ENCODE measurements at regions not wholly inside any gene's neighbourhood (a gene's known extent, or its start where the extent isn't known, plus 50 kb on each side); places are given as distances from the start of the nearest gene placed in this dataset.

- Histone ChIP-seq H3K36me3 (no peaks in the 10 kb centered on the region), H3K9me3 (ENCODE audit: low read depth) (no peaks in the 10 kb centered on the region), H3K27ac (no peak overlapping the region), H3K4me3 (no peak overlapping the region), H3K27me3 (no peaks in the 10 kb centered on the region), H3K4me1 (ENCODE audit: low read depth) (no peaks in the 10 kb centered on the region)
- no peak for DNase-seq (ENCODE audit: low read depth in 1 of 2, low spot score in 1 of 2)
- no peak for TF ChIP-seq CTCF (IDR thresholded peaks at IDR 0.05; ENCODE audit: low read depth, low read length)
These were observed 474.0 kb downstream of the GPAM start for GRCh38 chr10:111709603-111710002.

- Histone ChIP-seq H3K27ac (no peak overlapping the region), H3K27me3 (no peaks in the 10 kb centered on the region), H3K4me3 (no peak overlapping the region), H3K36me3 (no peaks in the 10 kb centered on the region), H3K9me3 (ENCODE audit: low read depth) (no peaks in the 10 kb centered on the region), H3K4me1 (ENCODE audit: low read depth) (no peaks in the 10 kb centered on the region)
- DNase-seq (ENCODE audit: low read depth in 1 of 2, low spot score in 1 of 2) = no peak
- no peak for TF ChIP-seq CTCF (IDR thresholded peaks at IDR 0.05; ENCODE audit: low read depth, low read length)
These were observed 467.5 kb downstream of the GPAM start for GRCh38 chr10:111716032-111716431.

- Histone ChIP-seq H3K27me3 (no peaks in the 10 kb centered on the region), H3K4me1 (ENCODE audit: low read depth) (no peaks in the 10 kb centered on the region), H3K27ac (no peak overlapping the region), H3K36me3 (no peaks in the 10 kb centered on the region), H3K9me3 (ENCODE audit: low read depth) (no peaks in the 10 kb centered on the region), H3K4me3 (no peak overlapping the region)
- TF ChIP-seq CTCF (IDR thresholded peaks at IDR 0.05; ENCODE audit: low read depth, low read length) = no peak
- DNase-seq (ENCODE audit: low read depth in 1 of 2, low spot score in 1 of 2) = no peak
These were observed 459.4 kb downstream of the GPAM start for GRCh38 chr10:111724121-111724520.

GRCh38 chr10:111725050-111725449 is 458.5 kb downstream of the GPAM start:
- no peaks in the 10 kb centered on the region for H3K36me3 ChIP-seq
- TF ChIP-seq CTCF (IDR thresholded peaks at IDR 0.05; ENCODE audit: low read depth, low read length) = no peak
- no peaks in the 10 kb centered on the region for H3K27me3 ChIP-seq
- H3K27ac ChIP-seq = no peak overlapping the region
- H3K4me1 ChIP-seq (ENCODE audit: low read depth) = no peaks in the 10 kb centered on the region
- DNase-seq (ENCODE audit: low read depth in 1 of 2, low spot score in 1 of 2) = no peak
- no peak overlapping the region for H3K4me3 ChIP-seq
- H3K9me3 ChIP-seq (ENCODE audit: low read depth) = no peaks in the 10 kb centered on the region

- no peak for TF ChIP-seq CTCF (IDR thresholded peaks at IDR 0.05; ENCODE audit: low read depth, low read length)
- Histone ChIP-seq H3K9me3 (ENCODE audit: low read depth) (no peaks in the 10 kb centered on the region), H3K4me1 (ENCODE audit: low read depth) (no peaks in the 10 kb centered on the region), H3K4me3 (no peak overlapping the region), H3K27ac (no peak overlapping the region), H3K27me3 (no peaks in the 10 kb centered on the region), H3K36me3 (no peaks in the 10 kb centered on the region)
- DNase-seq (ENCODE audit: low read depth in 1 of 2, low spot score in 1 of 2) = no peak
These were observed 451.3 kb downstream of the GPAM start for GRCh38 chr10:111732166-111732785.

Data from cardiac muscle cell (in vitro differentiated cells and primary cell).